Keratinocyte (primary cell): ENCODE measurements at regions not wholly inside any gene's neighbourhood (a gene's known extent, or its start where the extent isn't known, plus 50 kb on each side); places are given as distances from the start of the nearest gene placed in this dataset.

Experiments
- EZH2 ChIP-seq: IDR thresholded peaks from one replicate; pipeline ENCODE4 v1.6.1; 2012; ENCODE audit warnings: inconsistent platforms, mild to moderate bottlenecking, low read length, moderate library complexity
- TF ChIP-seq, protein P1 (sequence below), 3 experiments: IDR thresholded peaks in 1 of 3; conservative IDR thresholded peaks in 1 of 3; optimal IDR thresholded peaks in 1 of 3; 2 replicates in 2 of 3; 3 replicates in 1 of 3; pipeline versions ENCODE3 to v1.5.1; 2011; ENCODE audit warnings: low read length in 3 of 3, mild to moderate bottlenecking in 3 of 3, moderate library complexity in 2 of 3, control low read depth in 1 of 3, inconsistent platforms in 1 of 3; ENCODE audit not compliant: insufficient read depth in 2 of 3; ENCODE audit errors: extremely low read depth in 1 of 3

DNA sequence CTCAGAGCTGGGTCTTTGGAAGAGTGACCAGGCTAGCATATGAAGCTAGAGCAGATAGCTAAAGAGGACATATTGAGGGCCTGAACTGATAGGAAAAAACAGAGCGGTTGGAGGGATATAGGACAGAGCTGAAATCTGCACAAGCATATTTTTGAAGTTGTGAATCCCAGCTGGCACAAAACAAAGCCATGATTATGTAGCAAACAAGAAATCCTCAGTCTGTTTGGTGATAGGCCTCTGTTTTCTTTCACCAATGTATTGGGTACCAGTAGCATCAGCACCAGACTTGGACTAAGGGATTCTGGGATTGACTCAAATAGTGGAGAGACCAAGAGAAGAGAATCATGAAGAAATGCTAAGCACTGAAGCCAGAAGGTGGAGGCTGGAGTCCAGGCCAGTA is 151.0 kb downstream of the FAM43A start:
- TF ChIP-seq, protein P1, sequence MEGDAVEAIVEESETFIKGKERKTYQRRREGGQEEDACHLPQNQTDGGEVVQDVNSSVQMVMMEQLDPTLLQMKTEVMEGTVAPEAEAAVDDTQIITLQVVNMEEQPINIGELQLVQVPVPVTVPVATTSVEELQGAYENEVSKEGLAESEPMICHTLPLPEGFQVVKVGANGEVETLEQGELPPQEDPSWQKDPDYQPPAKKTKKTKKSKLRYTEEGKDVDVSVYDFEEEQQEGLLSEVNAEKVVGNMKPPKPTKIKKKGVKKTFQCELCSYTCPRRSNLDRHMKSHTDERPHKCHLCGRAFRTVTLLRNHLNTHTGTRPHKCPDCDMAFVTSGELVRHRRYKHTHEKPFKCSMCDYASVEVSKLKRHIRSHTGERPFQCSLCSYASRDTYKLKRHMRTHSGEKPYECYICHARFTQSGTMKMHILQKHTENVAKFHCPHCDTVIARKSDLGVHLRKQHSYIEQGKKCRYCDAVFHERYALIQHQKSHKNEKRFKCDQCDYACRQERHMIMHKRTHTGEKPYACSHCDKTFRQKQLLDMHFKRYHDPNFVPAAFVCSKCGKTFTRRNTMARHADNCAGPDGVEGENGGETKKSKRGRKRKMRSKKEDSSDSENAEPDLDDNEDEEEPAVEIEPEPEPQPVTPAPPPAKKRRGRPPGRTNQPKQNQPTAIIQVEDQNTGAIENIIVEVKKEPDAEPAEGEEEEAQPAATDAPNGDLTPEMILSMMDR (optimal IDR thresholded peaks at IDR 0.05 in 1 of 3, IDR thresholded peaks at IDR 0.05 in 1 of 3, conservative IDR thresholded peaks at IDR 0.05 in 1 of 3; ENCODE audit: extremely low read depth in 1 of 3, insufficient read depth in 2 of 3, low read length in 3 of 3), result no peak
- no peak for TF ChIP-seq EZH2
